Natural killer cell (primary cell): ENCODE measurements at regions not wholly inside any gene's neighbourhood (a gene's known extent, or its start where the extent isn't known, plus 50 kb on each side); places are given as distances from the start of the nearest gene placed in this dataset.

Source experiments
- ATAC-seq, 3 donors: fragments of 150-1000 bp in 2 of 3; fragments of 200-7000 bp in 1 of 3; cut with Tn5 transposase; 1 replicate in 1 of 3; 2 replicates in 2 of 3; pipeline ENCODE4 v1.10.0; 2021; ENCODE audit warnings: mild to moderate bottlenecking in 2 of 3, moderate library complexity in 2 of 3
- DNase-seq, 2 donors: peaks; one replicate each; pipeline versions ENCODE4 v3.0.0 to v3.0.0-alpha.2; 2013 to 2021; ENCODE audit warnings: mixed read lengths in 1 of 2
- H3K27ac ChIP-seq: one replicate; pipeline ENCODE4 v1.5.1; 2013; ENCODE audit warnings: mild to moderate bottlenecking, low read length
- H3K27me3 ChIP-seq: one replicate; pipeline ENCODE4 v1.6.1; 2013; ENCODE audit warnings: low read length; ENCODE audit not compliant: control insufficient read depth, insufficient read depth
- H3K36me3 ChIP-seq: one replicate; pipeline ENCODE4 v1.6.1; 2013; ENCODE audit warnings: low read length; ENCODE audit not compliant: control insufficient read depth, insufficient read depth
- H3K4me1 ChIP-seq: one replicate; pipeline ENCODE4 v1.6.1; 2013; ENCODE audit warnings: low read length; ENCODE audit not compliant: control insufficient read depth, insufficient read depth
- H3K4me3 ChIP-seq: one replicate; pipeline ENCODE4 v1.5.1; 2013; ENCODE audit warnings: low read length
- H3K9me3 ChIP-seq: one replicate; pipeline ENCODE4 v1.6.1; 2013; ENCODE audit warnings: low read length; ENCODE audit not compliant: control insufficient read depth, insufficient read depth
- H3K27ac Mint-ChIP-seq, 2 donors: one replicate each; pipeline ENCODE4 v1.8.0; 2022; ENCODE audit warnings: mild to moderate bottlenecking in 2 of 2, mixed read lengths in 2 of 2, moderate library complexity in 1 of 2
- H3K27me3 Mint-ChIP-seq, 2 donors: one replicate each; pipeline ENCODE4 v1.8.0; 2022; ENCODE audit warnings: low read depth in 2 of 2, mixed read lengths in 2 of 2
- H3K36me3 Mint-ChIP-seq: one replicate; pipeline ENCODE4 v1.8.0; 2022; ENCODE audit warnings: mixed read lengths
- H3K4me1 Mint-ChIP-seq, 2 donors: one replicate each; pipeline ENCODE4 v1.8.0; 2022; ENCODE audit warnings: mixed read lengths in 2 of 2
- H3K4me3 Mint-ChIP-seq: one replicate; pipeline ENCODE4 v1.8.0; 2022; ENCODE audit warnings: mild to moderate bottlenecking, moderate library complexity, mixed read lengths
- H3K9me3 Mint-ChIP-seq, 2 donors: one replicate each; pipeline ENCODE4 v1.8.0; 2022; ENCODE audit warnings: mixed read lengths in 2 of 2
- CTCF ChIP-seq: fragments of 200-600 bp; IDR thresholded peaks from one replicate; pipeline ENCODE4 v1.8.0; 2022; ENCODE audit warnings: antibody characterized with exemption
- WGBS: methylation state at CpG from one replicate; pipeline ENCODE4 v1.1.7; 2013; ENCODE audit warnings: missing lambda C conversion rate; ENCODE audit not compliant: insufficient coverage; 5-methylcytosine and 5-hydroxymethylcytosine counted together
- intact Hi-C: fragments of 100-400 bp; cut with micrococcal nuclease; formaldehyde crosslinking; loops from one replicate; pipeline ENCODE4 v1.14.2; 2022

- H3K36me3 ChIP-seq = no peaks in the 10 kb centered on the region
- Mint-ChIP-seq H3K27ac (no peak overlapping the region), H3K9me3 (peaks cover 4 to 6% of the 10 kb centered on the region in 2 donors), H3K27me3 (no peaks in the 10 kb centered on the region), H3K4me1 (no peaks in the 10 kb centered on the region), H3K36me3 (no peaks in the 10 kb centered on the region), H3K4me3 (no peak overlapping the region)
- ATAC-seq (no peak), DNase-seq (no peak)
- TF ChIP-seq CTCF = no peak
- intact Hi-C loops = no loop called here
- no peaks in the 10 kb centered on the region for H3K9me3 ChIP-seq
- no peaks in the 10 kb centered on the region for H3K4me1 ChIP-seq
- H3K4me3 ChIP-seq = no peak overlapping the region
- no peaks in the 10 kb centered on the region for H3K27me3 ChIP-seq
- H3K27ac ChIP-seq = no peak overlapping the region
Measured at GRCh38 chr3:117252651-117253050, 543.1 kb downstream of the TUSC7 start.

- no peak overlapping the region for H3K27ac Mint-ChIP-seq
- no peaks in the 10 kb centered on the region for H3K36me3 Mint-ChIP-seq
- Histone ChIP-seq H3K4me3 (no peak overlapping the region), H3K4me1 (no peaks in the 10 kb centered on the region), H3K27ac (no peak overlapping the region), H3K27me3 (no peaks in the 10 kb centered on the region), H3K9me3 (no peaks in the 10 kb centered on the region), H3K36me3 (no peaks in the 10 kb centered on the region)
- H3K9me3 Mint-ChIP-seq = peaks cover 4 to 6% of the 10 kb centered on the region in 2 donors
- 88% methylated on average over 1 of the region's 2 CpGs for WGBS
- no peaks in the 10 kb centered on the region for H3K4me1 Mint-ChIP-seq
- no peak for ATAC-seq
- DNase-seq = no peak
- H3K27me3 Mint-ChIP-seq = no peaks in the 10 kb centered on the region
- intact Hi-C loops = no loop called here
- H3K4me3 Mint-ChIP-seq = no peak overlapping the region
- TF ChIP-seq CTCF = no peak
Measured at GRCh38 chr3:117253636-117254035, 544.1 kb downstream of the TUSC7 start.

GRCh38 chr3:117254985-117255384, 545.4 kb downstream of the TUSC7 start:
- no peak overlapping the region for H3K27ac ChIP-seq
- H3K27me3 ChIP-seq = no peaks in the 10 kb centered on the region
- no peak for TF ChIP-seq CTCF
- no peak overlapping the region for H3K4me3 ChIP-seq
- Mint-ChIP-seq H3K36me3 (no peaks in the 10 kb centered on the region), H3K27me3 (no peaks in the 10 kb centered on the region), H3K4me1 (no peaks in the 10 kb centered on the region), H3K4me3 (no peak overlapping the region), H3K9me3 (peaks cover 2 to 3% of the 10 kb centered on the region in 2 donors), H3K27ac (no peak overlapping the region)
- intact Hi-C loops = no loop called here
- no peaks in the 10 kb centered on the region for H3K9me3 ChIP-seq
- no peaks in the 10 kb centered on the region for H3K4me1 ChIP-seq
- ATAC-seq (no peak), DNase-seq (no peak)
- 84% methylated on average over 3 of the region's 3 CpGs for WGBS
- H3K36me3 ChIP-seq = no peaks in the 10 kb centered on the region

GRCh38 chr3:117255736-117256135, 546.2 kb downstream of the TUSC7 start:
- no peaks in the 10 kb centered on the region for H3K27me3 Mint-ChIP-seq
- Histone ChIP-seq H3K9me3 (no peaks in the 10 kb centered on the region), H3K27ac (no peak overlapping the region), H3K36me3 (no peaks in the 10 kb centered on the region), H3K4me3 (no peak overlapping the region), H3K27me3 (no peaks in the 10 kb centered on the region), H3K4me1 (no peaks in the 10 kb centered on the region)
- no peaks in the 10 kb centered on the region for H3K4me1 Mint-ChIP-seq
- no peak overlapping the region for H3K4me3 Mint-ChIP-seq
- ATAC-seq (no peak), DNase-seq (no peak)
- no peaks in the 10 kb centered on the region for H3K36me3 Mint-ChIP-seq
- no peak for TF ChIP-seq CTCF
- intact Hi-C loops = no loop called here
- peaks cover 1 to 3% of the 10 kb centered on the region in 2 donors for H3K9me3 Mint-ChIP-seq
- WGBS = 100% methylated on average over 1 of the region's 1 CpG
- H3K27ac Mint-ChIP-seq = no peak overlapping the region
